Heart right ventricle (tissue), 16 donors: ENCODE measurements at regions not wholly inside any gene's neighbourhood (a gene's known extent, or its start where the extent isn't known, plus 50 kb on each side); places are given as distances from the start of the nearest gene placed in this dataset.

Source experiments
- ATAC-seq, 8 donors: fragments of 200-7000 bp; cut with Tn5 transposase; one replicate each; pipeline ENCODE4 v1.9.1; 2020; ENCODE audit warnings: mild to moderate bottlenecking in 8 of 8, moderate library complexity in 8 of 8, moderate number of reproducible peaks in 1 of 8
- DNase-seq, 2 donors: peaks; one replicate each; pipeline ENCODE4 v3.0.0-alpha.2; 2020
- H3K27ac ChIP-seq, 10 donors: fragments of 200-600 bp; sonication (generic) in 2 of 10; one replicate each; pipeline versions ENCODE4 v1.5.0 to v1.8.0; 2020 to 2022; ENCODE audit warnings: mild to moderate bottlenecking in 3 of 10
- H3K27me3 ChIP-seq, 7 donors: fragments of 200-600 bp; one replicate each; pipeline ENCODE4 v1.8.0; 2021 to 2022; ENCODE audit warnings: mild to moderate bottlenecking in 2 of 7
- H3K36me3 ChIP-seq, 9 donors: fragments of 200-600 bp; sonication (generic) in 1 of 9; one replicate each; pipeline versions ENCODE4 v1.5.0 to v1.8.0; 2020 to 2022; ENCODE audit warnings: mild to moderate bottlenecking in 2 of 9
- H3K4me1 ChIP-seq, 9 donors: fragments of 200-600 bp; sonication (generic) in 1 of 9; one replicate each; pipeline versions ENCODE4 v1.5.0 to v1.8.0; 2020 to 2022; ENCODE audit warnings: mild to moderate bottlenecking in 4 of 9
- H3K4me3 ChIP-seq, 10 donors: fragments of 200-600 bp; sonication (generic) in 2 of 10; one replicate each; pipeline versions ENCODE4 v1.5.0 to v1.8.0; 2020 to 2022; ENCODE audit warnings: mild to moderate bottlenecking in 7 of 10, moderate library complexity in 2 of 10
- H3K9me3 ChIP-seq, 11 donors: fragments of 200-600 bp in 10 of 11; sonication (generic) in 2 of 11; one replicate each; pipeline versions ENCODE4 v1.5.0 to v1.8.0; 2013 to 2022; ENCODE audit warnings: mild to moderate bottlenecking in 2 of 11, control low read depth in 1 of 11, moderate library complexity in 1 of 11
- CTCF ChIP-seq, 9 donors: fragments of 200-600 bp; sonication (generic) in 2 of 9; IDR thresholded peaks; one replicate each; pipeline versions ENCODE4 v1.5.0 to v1.8.0; 2021 to 2022; ENCODE audit warnings: antibody characterized with exemption in 9 of 9, mild to moderate bottlenecking in 5 of 9, moderate library complexity in 1 of 9
- WGBS, 2 donors: extraction: QIAGEN DNeasy Blood & Tissue Kit; methylation state at CpG; one replicate each; pipeline ENCODE4 v1.1.7; 2013; ENCODE audit warnings: inconsistent platforms in 1 of 2; 5-methylcytosine and 5-hydroxymethylcytosine counted together
- intact Hi-C, 10 donors: fragments of 100-400 bp; cut with DNase I; formaldehyde crosslinking; loops; one replicate each; pipeline versions ENCODE4 v1.11.1 to v1.14.2; 2022
- donor health status: Arrhythmogenic right ventricular cardiomyopathy.
- donor health status: ischemic (EF 13 %, LVEDD 7.1; RV severe dilation, severe dysfunction).
- donor health status: healthy with polysubstance abuse.
- donor health status: DM: no; HTN: yes; CAD: no.
- donor health status: DM: no; HTN: no; CAD: no.
- donor health status: ischemic (EF 25% LVEDD 6.9; RV normal size, moderate dysfunction).
- donor health status: ischemic (EF 25% LVEDD 5.7; RV mildly dilated, moderate dysfunction).
- donor health status: healthy.
- donor health status: DM: yes; HTN: yes; CAD: no.
- donor health status: Ischemic cardiomyopathy.
- donor health status: ischemic (EF 35%, LVEDD 5.7; RV mildly dilated, moderate dysfunction).
- donor health status: nonischemic (EF 11% LVEDD 7.7; RV severe dilation, severe dysfunction).
- donor health status: DM: yes; HTN: yes; CAD: no.
- donor health status: PGD.
- donor health status: ischemic (EF 29% LVEDD 5.4; RV normal size, mild dysfunction).
- donor health status: nonischemic (EF 23%, LVEDD 6.1; RV moderate dilation, normal function).

GRCh38 chr12:30863839-30864238, 62.7 kb upstream of the TSPAN11 start:
- no peak overlapping the region for H3K27ac ChIP-seq
- no peaks in the 10 kb centered on the region for H3K27me3 ChIP-seq
- no peaks in the 10 kb centered on the region for H3K36me3 ChIP-seq
- no peak for DNase-seq
- ATAC-seq, result no peak
- H3K9me3 ChIP-seq, result peaks cover 0 to 31% (median 10%) of the 10 kb centered on the region in 11 donors
- WGBS, 2 donors, result 75 to 82% methylated on average over 2 of the region's 2 CpGs
- intact Hi-C loops, result loop anchor here in 1 of 10 donors (5.0 kb wide), 1 partner anchor 63 kb away; the partner anchor contains the start of gene TSPAN11
- TF ChIP-seq CTCF (IDR thresholded peaks at IDR 0.05), result no peak
- peaks cover 0 to 8% (median 0%) of the 10 kb centered on the region in 9 donors for H3K4me1 ChIP-seq
- H3K4me3 ChIP-seq, result no peak overlapping the region

GRCh38 chr12:30862486-30862885, 64.1 kb upstream of the TSPAN11 start:
- Histone ChIP-seq H3K27me3 (no peaks in the 10 kb centered on the region), H3K4me1 (peaks cover 0 to 8% (median 0%) of the 10 kb centered on the region in 9 donors), H3K9me3 (peaks cover 0 to 18% (median 7%) of the 10 kb centered on the region in 11 donors), H3K27ac (no peak overlapping the region), H3K36me3 (no peaks in the 10 kb centered on the region), H3K4me3 (no peak overlapping the region)
- intact Hi-C loops, result loop anchor here in 1 of 10 donors (5.0 kb wide), 1 partner anchor 65 kb away; the partner anchor contains the start of gene TSPAN11
- 9 to 15% methylated on average over 5 of the region's 5 CpGs for WGBS, 2 donors
- DNase-seq, result peak; percentile 38 to 63
- peak in 7 of 8 donors; percentile 49 to 89 (median 70) for ATAC-seq
- no peak for TF ChIP-seq CTCF (IDR thresholded peaks at IDR 0.05)

GRCh38 chr12:30859226-30859625, 67.3 kb upstream of the TSPAN11 start:
- ATAC-seq, result no peak
- intact Hi-C loops, result loop anchor here in 2 of 10 donors (10.0 kb wide), 3 partner anchors 196 to 416 kb away; no protein-coding TSS in a partner anchor
- DNase-seq, result no peak

GRCh38 chr12:30858471-30858870, 68.1 kb upstream of the TSPAN11 start:
- no peak overlapping the region for H3K4me3 ChIP-seq
- intact Hi-C loops, result loop anchor here in 2 of 10 donors (10.0 kb wide), 3 partner anchors 196 to 416 kb away; no protein-coding TSS in a partner anchor
- no peaks in the 10 kb centered on the region for H3K36me3 ChIP-seq
- ATAC-seq, result no peak
- peaks cover 0 to 8% (median 0%) of the 10 kb centered on the region in 9 donors for H3K4me1 ChIP-seq
- H3K27me3 ChIP-seq, result no peaks in the 10 kb centered on the region
- H3K27ac ChIP-seq, result no peak overlapping the region
- TF ChIP-seq CTCF (IDR thresholded peaks at IDR 0.05), result no peak
- WGBS, 2 donors, result 81 to 84% methylated on average over 4 of the region's 4 CpGs
- H3K9me3 ChIP-seq, result peaks cover 0 to 8% (median 0%) of the 10 kb centered on the region in 11 donors
- no peak for DNase-seq

More at GRCh38 chr12:30859226-30859625, 67.3 kb upstream of the TSPAN11 start:
- Histone ChIP-seq H3K36me3 (no peaks in the 10 kb centered on the region), H3K9me3 (peaks cover 0 to 8% (median 0%) of the 10 kb centered on the region in 11 donors), H3K4me1 (peaks cover 0 to 8% (median 0%) of the 10 kb centered on the region in 9 donors), H3K27ac (no peak overlapping the region), H3K4me3 (no peak overlapping the region), H3K27me3 (no peaks in the 10 kb centered on the region)
- TF ChIP-seq CTCF (IDR thresholded peaks at IDR 0.05), result no peak
- 93 to 98% methylated on average over 2 of the region's 2 CpGs for WGBS, 2 donors
